ENCODE measurements at regions not wholly inside any gene's neighbourhood (a gene's known extent, or its start where the extent isn't known, plus 50 kb on each side); places are given as distances from the start of the nearest gene placed in this dataset.

DNA sequence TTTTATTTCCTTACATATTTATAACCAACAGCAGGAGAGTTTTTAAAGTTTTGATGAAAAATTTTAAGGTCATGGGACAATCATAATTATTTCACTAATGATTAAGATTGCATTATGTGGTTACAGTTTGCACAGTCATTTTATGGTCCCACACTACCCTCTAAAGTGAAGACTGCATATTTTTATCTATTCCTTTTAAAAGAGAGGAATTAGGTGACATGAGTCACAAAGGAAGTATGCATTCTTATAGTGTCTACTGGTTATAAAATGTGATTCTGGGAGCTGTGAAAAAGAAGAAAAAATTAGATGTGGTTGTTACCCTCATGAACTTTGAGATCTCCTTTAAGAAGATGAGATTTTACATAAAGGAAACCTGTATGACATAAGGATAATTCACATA is 87.9 kb upstream of the GRIA1 start:
- no peak overlapping the region for H2BK120ac ChIP-seq (replicated peaks; ENCODE audit: low read depth, low read length)
- H3K27ac ChIP-seq (ENCODE audit: low read depth, low read length): no peak overlapping the region
- FAIRE-seq (no peak), DNase-seq (ENCODE audit: low read depth in 1 of 2, low spot score in 2 of 2) (no peak)
- CTCF ChIA-PET (ENCODE audit: partially characterized antibody): no interaction called here
- TF ChIP-seq, protein P1, sequence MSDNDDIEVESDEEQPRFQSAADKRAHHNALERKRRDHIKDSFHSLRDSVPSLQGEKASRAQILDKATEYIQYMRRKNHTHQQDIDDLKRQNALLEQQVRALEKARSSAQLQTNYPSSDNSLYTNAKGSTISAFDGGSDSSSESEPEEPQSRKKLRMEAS (IDR thresholded peaks at IDR 0.05): no peak
- TF ChIP-seq NANOG (IDR thresholded peaks at IDR 0.05; ENCODE audit: insufficient read depth, low read depth, low read length, poor library complexity, severe bottlenecking) (no peak), HDAC6 (IDR thresholded peaks at IDR 0.05; ENCODE audit: low read depth, low read length) (no peak), HDAC2 (IDR thresholded peaks at IDR 0.05; ENCODE audit: borderline replicate concordance in 1 of 2, low read depth in 2 of 2, low read length in 2 of 2) (no peak), ASH2L (IDR thresholded peaks at IDR 0.05; ENCODE audit: low read length) (no peak), SIN3A (conservative IDR thresholded peaks at IDR 0.05 in 1 of 2, IDR thresholded peaks at IDR 0.05 in 1 of 2; ENCODE audit: low read depth in 1 of 2, low read length in 2 of 2) (no peak)
- TF ChIP-seq, protein P2, sequence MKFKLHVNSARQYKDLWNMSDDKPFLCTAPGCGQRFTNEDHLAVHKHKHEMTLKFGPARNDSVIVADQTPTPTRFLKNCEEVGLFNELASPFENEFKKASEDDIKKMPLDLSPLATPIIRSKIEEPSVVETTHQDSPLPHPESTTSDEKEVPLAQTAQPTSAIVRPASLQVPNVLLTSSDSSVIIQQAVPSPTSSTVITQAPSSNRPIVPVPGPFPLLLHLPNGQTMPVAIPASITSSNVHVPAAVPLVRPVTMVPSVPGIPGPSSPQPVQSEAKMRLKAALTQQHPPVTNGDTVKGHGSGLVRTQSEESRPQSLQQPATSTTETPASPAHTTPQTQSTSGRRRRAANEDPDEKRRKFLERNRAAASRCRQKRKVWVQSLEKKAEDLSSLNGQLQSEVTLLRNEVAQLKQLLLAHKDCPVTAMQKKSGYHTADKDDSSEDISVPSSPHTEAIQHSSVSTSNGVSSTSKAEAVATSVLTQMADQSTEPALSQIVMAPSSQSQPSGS (IDR thresholded peaks at IDR 0.05; ENCODE audit: low read length): no peak
- H3K9me3 ChIP-seq (ENCODE audit: insufficient read depth in 2 of 2, low read depth in 1 of 2, low read length in 1 of 2): no peaks in the 10 kb centered on the region
- no peak overlapping the region for H4K8ac ChIP-seq (ENCODE audit: extremely low read depth, insufficient read depth, low read length)
- H2AFZ ChIP-seq (ENCODE audit: low read length): no peak overlapping the region
- no peak overlapping the region for H3K14ac ChIP-seq (ENCODE audit: insufficient read length)
- H3K4ac ChIP-seq (replicated peaks; ENCODE audit: insufficient read length, low read depth, low read length): no peak overlapping the region
- POLR2A ChIA-PET (ENCODE audit: partially characterized antibody): no interaction called here
- H3K4me1 ChIP-seq (replicated peaks in 1 of 4; ENCODE audit: control insufficient read depth in 3 of 4, insufficient read depth in 4 of 4, low read length in 3 of 4): peaks cover 0 to 3% (median 1%) of the 10 kb centered on the region in 4 experiments; a peak in 3 of 7 replicates
- H2AK5ac ChIP-seq (ENCODE audit: low read depth, low read length): no peak overlapping the region
- no peak overlapping the region for H3K18ac ChIP-seq (ENCODE audit: extremely low read depth, low read length)
- H3K56ac ChIP-seq (replicated peaks; ENCODE audit: insufficient read length, low read depth, low read length): no peak overlapping the region
- no peak overlapping the region for H3K4me3 ChIP-seq (ENCODE audit: extremely low read depth in 1 of 4, insufficient read depth in 2 of 4, low read depth in 3 of 4, low read length in 4 of 4)
- H3K23ac ChIP-seq (ENCODE audit: insufficient read length): no peak overlapping the region
- no peaks in the 10 kb centered on the region for H4K20me1 ChIP-seq (replicated peaks in 1 of 2; ENCODE audit: control insufficient read depth in 1 of 2, insufficient read depth in 2 of 2, low read length in 2 of 2)
- no peak overlapping the region for H2BK5ac ChIP-seq (ENCODE audit: low read depth, low read length)
- H3K36me3 ChIP-seq (ENCODE audit: control insufficient read depth in 2 of 4, insufficient read depth in 4 of 4, low read length in 3 of 4): no peaks in the 10 kb centered on the region
- no peaks in the 10 kb centered on the region for H3K23me2 ChIP-seq (ENCODE audit: low read depth, low read length)
- H2BK12ac ChIP-seq (ENCODE audit: low read depth, low read length): no peak overlapping the region
- no peak overlapping the region for H3K9ac ChIP-seq (replicated peaks in 1 of 4; ENCODE audit: extremely low read depth in 1 of 4, low read depth in 3 of 4, low read length in 3 of 4)
- H3K79me2 ChIP-seq (ENCODE audit: control insufficient read depth in 1 of 2, insufficient read depth in 2 of 2, low read length in 2 of 2): no peaks in the 10 kb centered on the region
- H4K5ac ChIP-seq (ENCODE audit: insufficient read length, low read depth, low read length): no peak overlapping the region
- H3K4me2 ChIP-seq (ENCODE audit: insufficient read depth in 1 of 2, low read depth in 2 of 2, low read length in 2 of 2): no peak overlapping the region
- H3K79me1 ChIP-seq (ENCODE audit: low read depth, low read length): no peaks in the 10 kb centered on the region
- H4K91ac ChIP-seq (replicated peaks; ENCODE audit: insufficient read length, low read length): no peak overlapping the region
- H2BK20ac ChIP-seq (ENCODE audit: low read length): no peak overlapping the region
- H2BK15ac ChIP-seq (ENCODE audit: low read length): no peak overlapping the region
- no peaks in the 10 kb centered on the region for H3K27me3 ChIP-seq (replicated peaks in 1 of 4; ENCODE audit: control insufficient read depth in 3 of 4, extremely low read depth in 1 of 4, insufficient read depth in 3 of 4, low read length in 3 of 4)
